ENCODE measurements at regions not wholly inside any gene's neighbourhood (a gene's known extent, or its start where the extent isn't known, plus 50 kb on each side); places are given as distances from the start of the nearest gene placed in this dataset.

DNA sequence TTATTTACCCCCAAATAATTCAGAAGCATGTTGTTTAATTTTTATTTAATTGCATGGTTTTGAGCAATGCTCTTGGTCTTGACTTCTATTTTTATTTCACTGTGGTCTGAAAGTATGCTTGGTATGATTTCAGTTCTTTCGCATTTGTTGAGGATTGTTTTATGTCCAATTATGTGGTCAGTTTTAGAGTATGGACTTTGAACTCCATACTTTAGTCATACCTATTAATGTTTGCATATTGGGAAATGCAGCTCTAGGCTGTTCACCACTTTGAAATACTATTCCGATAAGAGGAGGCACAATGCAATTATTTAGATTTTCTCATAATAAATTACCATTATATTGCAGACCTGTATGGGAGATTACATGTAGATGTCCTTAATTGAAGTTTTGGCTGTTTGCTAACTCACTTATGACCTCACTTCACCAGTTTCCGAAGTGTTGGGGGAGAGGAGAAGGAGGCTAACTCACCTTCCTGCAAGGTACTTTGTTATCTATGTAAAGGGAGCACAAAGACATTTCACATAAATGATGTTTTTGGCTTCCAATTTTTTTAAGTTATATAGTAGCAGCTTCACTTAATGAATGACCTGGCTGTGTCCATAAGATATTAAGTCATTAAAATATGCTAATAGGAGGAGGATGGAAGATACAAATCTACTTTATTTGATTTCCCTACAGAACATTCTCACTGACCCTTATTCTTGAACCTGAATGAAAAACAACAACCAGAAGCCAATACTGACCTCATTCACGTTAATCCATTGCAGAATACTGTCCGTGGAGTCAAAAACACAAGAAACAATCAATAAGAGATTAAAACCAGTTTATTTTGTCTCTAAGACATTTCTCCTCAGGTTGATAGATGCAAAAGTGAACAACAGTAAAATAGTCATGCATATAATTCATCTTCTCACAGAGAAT lies 970.3 kb upstream of the ARRDC3 start:
- TF ChIP-seq CTCF (conservative IDR thresholded peaks at IDR 0.05; ENCODE audit: low read length) (no peak), EZH2phosphoT487 (IDR thresholded peaks at IDR 0.05; ENCODE audit: borderline replicate concordance) (no peak)

All from Loucy (cell line).